ENCODE measurements at regions not wholly inside any gene's neighbourhood (a gene's known extent, or its start where the extent isn't known, plus 50 kb on each side); places are given as distances from the start of the nearest gene placed in this dataset.

DNA sequence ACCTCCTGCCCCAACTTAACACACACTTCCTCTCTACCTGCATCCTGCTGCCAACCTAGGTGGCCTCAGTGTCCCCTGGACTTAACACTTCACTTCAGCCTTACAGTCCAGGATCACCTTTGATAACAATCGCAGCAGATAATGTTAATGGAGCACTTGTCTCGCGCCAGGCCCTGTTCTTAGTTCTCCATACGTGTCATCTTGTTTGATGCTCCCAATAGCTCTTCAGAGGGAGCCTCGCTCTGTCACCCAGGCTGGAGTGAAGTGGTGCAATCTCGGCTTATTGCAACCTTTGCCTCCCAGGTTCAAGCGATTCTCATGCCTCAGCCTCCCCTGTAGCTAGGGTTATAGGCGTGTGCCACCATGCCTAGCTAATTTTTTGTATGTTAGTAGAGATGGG lies 62.7 kb upstream of the SHB start:
- no peak for TF ChIP-seq POLR2A (IDR thresholded peaks at IDR 0.05)
- TF ChIP-seq, protein P1, sequence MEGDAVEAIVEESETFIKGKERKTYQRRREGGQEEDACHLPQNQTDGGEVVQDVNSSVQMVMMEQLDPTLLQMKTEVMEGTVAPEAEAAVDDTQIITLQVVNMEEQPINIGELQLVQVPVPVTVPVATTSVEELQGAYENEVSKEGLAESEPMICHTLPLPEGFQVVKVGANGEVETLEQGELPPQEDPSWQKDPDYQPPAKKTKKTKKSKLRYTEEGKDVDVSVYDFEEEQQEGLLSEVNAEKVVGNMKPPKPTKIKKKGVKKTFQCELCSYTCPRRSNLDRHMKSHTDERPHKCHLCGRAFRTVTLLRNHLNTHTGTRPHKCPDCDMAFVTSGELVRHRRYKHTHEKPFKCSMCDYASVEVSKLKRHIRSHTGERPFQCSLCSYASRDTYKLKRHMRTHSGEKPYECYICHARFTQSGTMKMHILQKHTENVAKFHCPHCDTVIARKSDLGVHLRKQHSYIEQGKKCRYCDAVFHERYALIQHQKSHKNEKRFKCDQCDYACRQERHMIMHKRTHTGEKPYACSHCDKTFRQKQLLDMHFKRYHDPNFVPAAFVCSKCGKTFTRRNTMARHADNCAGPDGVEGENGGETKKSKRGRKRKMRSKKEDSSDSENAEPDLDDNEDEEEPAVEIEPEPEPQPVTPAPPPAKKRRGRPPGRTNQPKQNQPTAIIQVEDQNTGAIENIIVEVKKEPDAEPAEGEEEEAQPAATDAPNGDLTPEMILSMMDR (IDR thresholded peaks at IDR 0.05): no peak
